H4 (cell line): ENCODE measurements at regions not wholly inside any gene's neighbourhood (a gene's known extent, or its start where the extent isn't known, plus 50 kb on each side); places are given as distances from the start of the nearest gene placed in this dataset.

Source experiments
- DNase-seq: peaks from one replicate; pipeline ENCODE4 v3.0.0-alpha.2; 2015; ENCODE audit warnings: low spot score

- DNase-seq = no peak
Measured at GRCh38 chr3:186487819-186488218, 56.4 kb downstream of the CRYGS start.

GRCh38 chr3:186487037-186487436 lies 57.1 kb downstream of the CRYGS start:
- no peak for DNase-seq

- DNase-seq = no peak
Measured at GRCh38 chr3:186483611-186484340, 60.4 kb downstream of the CRYGS start.

- DNase-seq = no peak
Measured at GRCh38 chr3:186481526-186481925, 62.7 kb downstream of the CRYGS start.

- DNase-seq = no peak
Measured at GRCh38 chr3:186477876-186478275, 66.3 kb downstream of the CRYGS start.

GRCh38 chr3:186477033-186477432 lies 67.1 kb downstream of the CRYGS start:
- no peak for DNase-seq

GRCh38 chr3:186476541-186476940 lies 67.6 kb downstream of the CRYGS start:
- DNase-seq = no peak

GRCh38 chr3:186476044-186476468 lies 68.1 kb downstream of the CRYGS start:
- no peak for DNase-seq

GRCh38 chr3:186473166-186473565 lies 71.0 kb downstream of the CRYGS start:
- DNase-seq = no peak

- no peak for DNase-seq
Measured at GRCh38 chr3:186472456-186473008, 71.6 kb downstream of the CRYGS start.

GRCh38 chr3:186471771-186472170 lies 72.4 kb downstream of the CRYGS start:
- DNase-seq = no peak

- no peak for DNase-seq
Measured at GRCh38 chr3:186469525-186469924, 74.7 kb downstream of the CRYGS start.

GRCh38 chr3:186467969-186468368 lies 76.2 kb downstream of the CRYGS start:
- no peak for DNase-seq

- DNase-seq = no peak
Measured at GRCh38 chr3:186466391-186466974, 77.7 kb downstream of the CRYGS start.

- DNase-seq = no peak
Measured at GRCh38 chr3:186465508-186465907, 78.7 kb downstream of the CRYGS start.

- no peak for DNase-seq
Measured at GRCh38 chr3:186464424-186465093, 79.6 kb downstream of the CRYGS start.

- no peak for DNase-seq
Measured at GRCh38 chr3:186461141-186461540, 83.0 kb downstream of the CRYGS start.

- no peak for DNase-seq
Measured at GRCh38 chr3:186459108-186459467, 85.1 kb downstream of the CRYGS start.

GRCh38 chr3:186458306-186459107 lies 85.7 kb downstream of the CRYGS start:
- DNase-seq = no peak

GRCh38 chr3:186457236-186457635 lies 86.9 kb downstream of the CRYGS start:
- no peak for DNase-seq

GRCh38 chr3:186456731-186457191 lies 87.4 kb downstream of the CRYGS start:
- DNase-seq = no peak
